Transverse colon (tissue), 4 donors: ENCODE measurements at regions not wholly inside any gene's neighbourhood (a gene's known extent, or its start where the extent isn't known, plus 50 kb on each side); places are given as distances from the start of the nearest gene placed in this dataset.

Experiments
- CTCF ChIP-seq, 5 experiments: fragments of 200-600 bp in 3 of 5; fragments of 450-650 bp in 2 of 5; sonication (generic) in 3 of 5; IDR thresholded peaks; 1 replicate in 2 of 5; 2 replicates in 3 of 5; pipeline ENCODE4 v1.5.1; 2016 to 2017; ENCODE audit warnings: antibody characterized with exemption in 5 of 5, inconsistent platforms in 3 of 5, mild to moderate bottlenecking in 2 of 5, moderate library complexity in 1 of 5
- POLR2A ChIP-seq: fragments of 450-650 bp; IDR thresholded peaks from one replicate; pipeline ENCODE4 v1.6.1; 2016; ENCODE audit warnings: antibody characterized with exemption, mild to moderate bottlenecking, moderate library complexity
- POLR2AphosphoS5 ChIP-seq, 3 donors: sonication (generic); formaldehyde crosslinking; IDR thresholded peaks; one replicate each; pipeline ENCODE4 v1.6.1; 2016; ENCODE audit warnings: antibody characterized with exemption in 3 of 3

DNA sequence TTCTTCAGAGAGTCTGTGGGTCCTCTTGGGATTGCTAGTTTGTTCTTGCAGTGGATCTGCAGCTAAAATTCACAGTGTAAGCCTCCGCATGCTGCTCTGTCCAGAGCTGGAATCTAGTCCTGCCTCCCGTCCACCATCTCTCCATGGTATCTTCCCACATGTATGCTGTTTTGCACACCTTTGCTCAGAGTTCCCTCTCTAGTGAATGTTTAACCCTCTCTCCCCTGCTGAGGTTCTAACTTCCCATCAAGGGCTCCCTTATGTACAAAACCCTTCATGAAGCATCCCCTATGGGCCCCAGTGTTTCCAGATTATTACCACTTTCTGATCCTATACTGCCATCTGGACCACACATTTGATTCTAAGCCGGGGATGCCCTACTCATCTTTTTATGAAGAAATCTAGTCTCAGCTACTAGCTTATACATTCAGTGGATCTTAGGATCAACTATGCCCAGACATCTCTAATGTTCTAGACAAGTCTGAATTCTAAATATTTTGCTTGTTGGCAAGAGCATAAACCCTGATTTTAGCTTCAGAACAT, 157.3 kb downstream of the CPEB2 start:
- TF ChIP-seq CTCF (IDR thresholded peaks at IDR 0.05) (no peak), POLR2A (no peak), POLR2AphosphoS5 (IDR thresholded peaks at IDR 0.05) (no peak)
